ENCODE measurements at regions not wholly inside any gene's neighbourhood (a gene's known extent, or its start where the extent isn't known, plus 50 kb on each side); places are given as distances from the start of the nearest gene placed in this dataset.

DNA sequence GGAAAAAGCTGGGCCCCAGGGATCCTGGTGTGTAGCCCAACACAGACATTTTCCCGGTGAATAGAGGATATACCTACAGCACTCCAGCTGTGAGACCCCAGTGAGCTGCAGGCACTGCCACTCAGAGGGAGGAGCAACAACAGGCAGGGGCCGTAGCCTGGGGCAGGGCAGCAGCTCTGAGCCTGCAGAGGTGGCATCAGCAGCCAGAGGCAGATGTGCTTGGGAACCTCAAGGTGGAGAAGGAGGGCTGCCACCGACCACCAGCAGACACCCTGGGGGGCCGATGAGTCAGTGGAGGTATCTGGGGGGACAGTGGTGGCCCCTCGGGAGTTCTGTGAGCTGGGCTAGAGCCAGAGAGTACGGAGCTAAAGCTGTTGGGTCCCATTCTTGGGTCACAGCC is 110.2 kb upstream of the GDF10 start:
- TF ChIP-seq EZH2 (IDR thresholded peaks at IDR 0.05; ENCODE audit: low read length) (no peak), CTCF (optimal IDR thresholded peaks at IDR 0.05 in 1 of 3, IDR thresholded peaks at IDR 0.05 in 1 of 3, conservative IDR thresholded peaks at IDR 0.05 in 1 of 3; ENCODE audit: extremely low read depth in 1 of 3, insufficient read depth in 2 of 3, low read length in 3 of 3) (no peak)
- Histone ChIP-seq H3K79me2 (ENCODE audit: control insufficient read depth, insufficient read depth, low read length) (no peaks in the 10 kb centered on the region), H3K4me1 (ENCODE audit: control insufficient read depth, extremely low read depth, insufficient read depth, low read length) (peaks cover 9% of the 10 kb centered on the region), H3K27me3 (ENCODE audit: control insufficient read depth, extremely low read depth, insufficient read depth, low read length) (no peaks in the 10 kb centered on the region), H3K9ac (ENCODE audit: control insufficient read depth, extremely low read depth, insufficient read depth, low read length) (no peak overlapping the region), H2AFZ (ENCODE audit: control insufficient read depth, low read length) (no peak overlapping the region), H3K9me3 (ENCODE audit: control insufficient read depth, low read depth, low read length) (no peaks in the 10 kb centered on the region), H4K20me1 (ENCODE audit: control insufficient read depth, extremely low read depth, insufficient read depth, low read length) (no peaks in the 10 kb centered on the region), H3K4me3 (ENCODE audit: control insufficient read depth in 2 of 3, extremely low read depth in 1 of 3, insufficient read depth in 2 of 3, low read depth in 1 of 3, low read length in 3 of 3) (no peak overlapping the region), H3K4me2 (ENCODE audit: control insufficient read depth, extremely low read depth, insufficient read depth, low read depth, low read length) (no peak overlapping the region), H3K36me3 (ENCODE audit: control insufficient read depth in 2 of 2, extremely low read depth in 1 of 2, insufficient read depth in 2 of 2, low read length in 2 of 2) (no peaks in the 10 kb centered on the region), H3K9me1 (ENCODE audit: control insufficient read depth, extremely low read depth, insufficient read depth, low read length) (no peaks in the 10 kb centered on the region), H3K27ac (ENCODE audit: control insufficient read depth, insufficient read depth, low read length) (no peak overlapping the region)
- FAIRE-seq (no peak), DNase-seq (ENCODE audit: low read depth, low spot score) (no peak)
- dilution Hi-C loops (cut with MboI; ENCODE audit: extremely low pct_ligation_motif_present, low sequenced_read_pairs), result no loop called here

GRCh38 chr10:47190301-47190700 is 109.7 kb upstream of the GDF10 start:
- Histone ChIP-seq H3K9me3 (ENCODE audit: control insufficient read depth, low read depth, low read length) (no peaks in the 10 kb centered on the region), H3K79me2 (ENCODE audit: control insufficient read depth, insufficient read depth, low read length) (no peaks in the 10 kb centered on the region), H4K20me1 (ENCODE audit: control insufficient read depth, extremely low read depth, insufficient read depth, low read length) (no peaks in the 10 kb centered on the region), H3K4me2 (ENCODE audit: control insufficient read depth, extremely low read depth, insufficient read depth, low read depth, low read length) (no peak overlapping the region), H3K27ac (ENCODE audit: control insufficient read depth, insufficient read depth, low read length) (no peak overlapping the region), H3K4me1 (ENCODE audit: control insufficient read depth, extremely low read depth, insufficient read depth, low read length) (peaks cover 9% of the 10 kb centered on the region), H3K36me3 (ENCODE audit: control insufficient read depth in 2 of 2, extremely low read depth in 1 of 2, insufficient read depth in 2 of 2, low read length in 2 of 2) (no peaks in the 10 kb centered on the region), H3K9me1 (ENCODE audit: control insufficient read depth, extremely low read depth, insufficient read depth, low read length) (no peaks in the 10 kb centered on the region), H2AFZ (ENCODE audit: control insufficient read depth, low read length) (no peak overlapping the region), H3K9ac (ENCODE audit: control insufficient read depth, extremely low read depth, insufficient read depth, low read length) (no peak overlapping the region), H3K4me3 (ENCODE audit: control insufficient read depth in 2 of 3, extremely low read depth in 1 of 3, insufficient read depth in 2 of 3, low read depth in 1 of 3, low read length in 3 of 3) (no peak overlapping the region), H3K27me3 (ENCODE audit: control insufficient read depth, extremely low read depth, insufficient read depth, low read length) (no peaks in the 10 kb centered on the region)
- no peak for FAIRE-seq
- TF ChIP-seq CTCF (optimal IDR thresholded peaks at IDR 0.05 in 1 of 3, IDR thresholded peaks at IDR 0.05 in 1 of 3, conservative IDR thresholded peaks at IDR 0.05 in 1 of 3; ENCODE audit: extremely low read depth in 1 of 3, insufficient read depth in 2 of 3, low read length in 3 of 3), result no peak
- no peak for TF ChIP-seq EZH2 (IDR thresholded peaks at IDR 0.05; ENCODE audit: low read length)
- dilution Hi-C loops (cut with MboI; ENCODE audit: extremely low pct_ligation_motif_present, low sequenced_read_pairs), result no loop called here
- DNase-seq (ENCODE audit: low read depth, low spot score), result no peak
